ENCODE measurements at regions not wholly inside any gene's neighbourhood (a gene's known extent, or its start where the extent isn't known, plus 50 kb on each side); places are given as distances from the start of the nearest gene placed in this dataset.

GRCh38 chr3:182741214-182741613, 52.1 kb upstream of the ATP11B start:
- intact Hi-C loops (cut with DNase I) = no loop called here
- ATAC-seq (ENCODE audit: poor library complexity) = no peak
- no peak for DNase-seq

Measured in Right ventricle myocardium superior (tissue), 1 donor.